ENCODE measurements at regions not wholly inside any gene's neighbourhood (a gene's known extent, or its start where the extent isn't known, plus 50 kb on each side); places are given as distances from the start of the nearest gene placed in this dataset.
"Not testable (repeated sequence)": the region's sequence is repeated elsewhere in the genome, so short reads cannot be mapped to it uniquely, and the experiment has no call there.

DNA sequence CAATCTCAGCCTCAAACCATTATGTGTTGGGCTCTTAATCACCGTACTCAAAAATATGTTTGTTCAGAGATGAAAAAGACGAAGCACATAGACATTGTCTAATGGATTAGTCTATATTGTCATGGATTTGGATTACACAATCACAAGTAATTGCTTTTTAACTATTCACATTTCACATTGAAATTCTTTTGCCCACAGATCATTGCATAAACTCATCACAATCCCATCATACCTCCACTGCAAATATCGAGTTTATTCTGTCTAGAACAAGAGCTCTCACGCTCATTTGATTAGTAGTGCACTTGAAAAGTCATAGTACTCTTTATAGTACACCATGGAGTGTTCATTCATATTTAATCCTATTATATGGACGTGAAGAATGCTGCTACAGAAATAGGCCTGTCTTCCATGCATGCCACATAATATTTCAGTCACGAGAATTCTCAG, 97.9 kb upstream of the SOX11 start:
- Histone ChIP-seq H3K4me1 (ENCODE audit: control insufficient read depth, insufficient read depth, low read length) (no peaks in the 10 kb centered on the region), H3K27ac (ENCODE audit: low read length) (no peak overlapping the region), H3K9me3 (ENCODE audit: control insufficient read depth in 2 of 2, low read length in 2 of 2) (no peaks in the 10 kb centered on the region), H3K27me3 (ENCODE audit: control insufficient read depth in 1 of 2, insufficient read depth in 2 of 2, low read length in 2 of 2) (peaks cover 0 to 2% of the 10 kb centered on the region in 2 donors), H3K9ac (ENCODE audit: low read length in 2 of 2) (no peak overlapping the region), H3K36me3 (ENCODE audit: control insufficient read depth in 2 of 2, insufficient read depth in 2 of 2, low read length in 2 of 2) (no peaks in the 10 kb centered on the region), H3K4me3 (ENCODE audit: low read length in 2 of 2) (no peak overlapping the region)

GRCh38 chr2:5596868-5597267, 95.3 kb upstream of the SOX11 start:
- H3K4me1 ChIP-seq (ENCODE audit: control insufficient read depth, insufficient read depth, low read length), result no peaks in the 10 kb centered on the region
- H3K4me3 ChIP-seq (ENCODE audit: low read length in 2 of 2), result no peak overlapping the region
- no peaks in the 10 kb centered on the region for H3K36me3 ChIP-seq (ENCODE audit: control insufficient read depth in 2 of 2, insufficient read depth in 2 of 2, low read length in 2 of 2)
- no peak overlapping the region for H3K9ac ChIP-seq (ENCODE audit: low read length in 2 of 2)
- H3K9me3 ChIP-seq (ENCODE audit: control insufficient read depth in 2 of 2, low read length in 2 of 2), result no peaks in the 10 kb centered on the region
- H3K27ac ChIP-seq (ENCODE audit: low read length), result no peak overlapping the region
- no peaks in the 10 kb centered on the region for H3K27me3 ChIP-seq (ENCODE audit: control insufficient read depth in 1 of 2, insufficient read depth in 2 of 2, low read length in 2 of 2)

GRCh38 chr2:5598156-5598555, 94.0 kb upstream of the SOX11 start:
- no peaks in the 10 kb centered on the region for H3K4me1 ChIP-seq (ENCODE audit: control insufficient read depth, insufficient read depth, low read length)
- H3K36me3 ChIP-seq (ENCODE audit: control insufficient read depth in 2 of 2, insufficient read depth in 2 of 2, low read length in 2 of 2), result no peaks in the 10 kb centered on the region
- H3K4me3 ChIP-seq (ENCODE audit: low read length in 2 of 2), result no peak overlapping the region
- H3K9ac ChIP-seq (ENCODE audit: low read length in 2 of 2), result no peak overlapping the region
- H3K27ac ChIP-seq (ENCODE audit: low read length), result no peak overlapping the region
- H3K27me3 ChIP-seq (ENCODE audit: control insufficient read depth in 1 of 2, insufficient read depth in 2 of 2, low read length in 2 of 2), result no peaks in the 10 kb centered on the region
- H3K9me3 ChIP-seq (ENCODE audit: control insufficient read depth in 2 of 2, low read length in 2 of 2), result peaks cover 0 to 8% of the 10 kb centered on the region in 2 donors

DNA sequence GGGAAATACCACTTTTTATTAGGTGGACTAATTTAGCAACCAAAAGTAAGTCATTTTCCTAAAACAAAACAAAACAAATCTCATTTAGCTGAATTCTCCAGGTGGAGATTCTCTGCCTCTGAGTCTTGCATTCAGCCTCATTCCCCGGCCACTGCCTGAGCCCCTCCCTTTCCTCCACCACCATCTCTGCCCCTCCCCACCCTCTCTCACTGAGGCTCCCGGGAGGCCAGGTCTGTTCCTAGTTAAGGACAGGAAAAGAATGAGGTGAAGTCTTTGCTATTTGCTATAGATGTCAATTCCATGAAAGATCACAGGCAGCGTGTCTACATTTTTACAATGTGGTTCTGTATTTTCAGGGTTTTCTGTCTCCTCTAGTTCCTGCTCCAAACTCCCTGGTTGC, 83.0 kb upstream of the SOX11 start:
- H3K9me3 ChIP-seq (ENCODE audit: control insufficient read depth in 2 of 2, low read length in 2 of 2), result peaks cover 3 to 5% of the 10 kb centered on the region in 2 donors

DNA sequence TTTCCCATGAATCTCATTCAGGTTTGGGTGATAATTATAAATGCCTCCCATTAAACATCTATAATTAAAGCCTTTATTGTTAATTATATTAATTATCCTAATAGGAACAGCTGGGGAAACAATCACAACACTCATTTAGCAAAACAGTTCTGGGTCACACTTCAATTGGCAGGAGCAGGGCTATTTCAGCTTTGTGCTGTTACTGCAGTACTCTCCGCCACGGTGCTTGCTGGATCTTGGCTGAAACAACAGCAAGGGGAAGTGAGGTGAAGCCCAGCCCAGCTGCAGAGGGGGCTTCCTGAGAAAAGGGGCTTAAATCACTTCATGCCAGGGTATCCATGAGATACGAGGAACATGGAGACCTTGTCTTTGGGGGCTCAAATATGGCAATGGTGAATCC, 79.5 kb upstream of the SOX11 start:
- Histone ChIP-seq H3K9ac (ENCODE audit: low read length in 2 of 2) (no peak overlapping the region), H3K36me3 (ENCODE audit: control insufficient read depth in 2 of 2, insufficient read depth in 2 of 2, low read length in 2 of 2) (no peaks in the 10 kb centered on the region), H3K4me3 (ENCODE audit: low read length in 2 of 2) (no peak overlapping the region), H3K27me3 (ENCODE audit: control insufficient read depth in 1 of 2, insufficient read depth in 2 of 2, low read length in 2 of 2) (no peaks in the 10 kb centered on the region), H3K9me3 (ENCODE audit: control insufficient read depth in 2 of 2, low read length in 2 of 2) (peaks cover 3 to 5% of the 10 kb centered on the region in 2 donors), H3K4me1 (ENCODE audit: control insufficient read depth, insufficient read depth, low read length) (no peaks in the 10 kb centered on the region), H3K27ac (ENCODE audit: low read length) (no peak overlapping the region)

More for the DNA sequence above, 83.0 kb upstream of the SOX11 start:
- Histone ChIP-seq H3K27me3 (ENCODE audit: control insufficient read depth in 1 of 2, insufficient read depth in 2 of 2, low read length in 2 of 2) (no peaks in the 10 kb centered on the region), H3K27ac (ENCODE audit: low read length) (no peak overlapping the region), H3K4me3 (ENCODE audit: low read length in 2 of 2) (no peak overlapping the region), H3K4me1 (ENCODE audit: control insufficient read depth, insufficient read depth, low read length) (no peaks in the 10 kb centered on the region), H3K36me3 (ENCODE audit: control insufficient read depth in 2 of 2, insufficient read depth in 2 of 2, low read length in 2 of 2) (no peaks in the 10 kb centered on the region), H3K9ac (ENCODE audit: low read length in 2 of 2) (no peak overlapping the region)

- H3K9me3 ChIP-seq (ENCODE audit: control insufficient read depth in 2 of 2, low read length in 2 of 2), result peaks cover 0 to 3% of the 10 kb centered on the region in 2 donors
- H3K27me3 ChIP-seq (ENCODE audit: control insufficient read depth in 1 of 2, insufficient read depth in 2 of 2, low read length in 2 of 2), result no peaks in the 10 kb centered on the region
- H3K4me3 ChIP-seq (ENCODE audit: low read length in 2 of 2), result no peak overlapping the region
- no peak overlapping the region for H3K27ac ChIP-seq (ENCODE audit: low read length)
- H3K9ac ChIP-seq (ENCODE audit: low read length in 2 of 2), result no peak overlapping the region
- no peaks in the 10 kb centered on the region for H3K36me3 ChIP-seq (ENCODE audit: control insufficient read depth in 2 of 2, insufficient read depth in 2 of 2, low read length in 2 of 2)
- H3K4me1 ChIP-seq (ENCODE audit: control insufficient read depth, insufficient read depth, low read length), result no peaks in the 10 kb centered on the region
Measured at GRCh38 chr2:5616019-5616418, 76.2 kb upstream of the SOX11 start.

DNA sequence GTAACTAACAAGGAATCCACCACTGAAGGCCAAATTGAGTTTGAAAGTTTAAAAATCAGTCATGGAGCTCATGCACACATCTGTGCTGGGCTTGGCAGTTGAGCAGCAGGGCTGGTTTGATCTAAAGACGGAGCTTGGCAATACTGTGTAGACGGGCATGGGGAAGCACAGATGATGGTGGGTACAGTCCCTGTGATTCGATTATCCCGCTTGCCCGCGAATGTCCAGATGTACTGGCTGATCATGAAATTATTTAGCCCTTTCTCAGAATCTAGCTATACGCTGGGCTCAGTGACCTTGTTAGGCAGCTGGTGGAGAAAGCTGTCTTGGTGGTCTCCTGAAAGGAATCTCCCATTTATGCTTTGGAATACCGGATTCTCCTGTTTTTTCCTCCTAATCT, 74.8 kb upstream of the SOX11 start:
- H3K27ac ChIP-seq (ENCODE audit: low read length), result no peak overlapping the region
- no peaks in the 10 kb centered on the region for H3K27me3 ChIP-seq (ENCODE audit: control insufficient read depth in 1 of 2, insufficient read depth in 2 of 2, low read length in 2 of 2)
- H3K9ac ChIP-seq (ENCODE audit: low read length in 2 of 2), result no peak overlapping the region
- H3K9me3 ChIP-seq (ENCODE audit: control insufficient read depth in 2 of 2, low read length in 2 of 2), result no peaks in the 10 kb centered on the region
- H3K4me3 ChIP-seq (ENCODE audit: low read length in 2 of 2), result no peak overlapping the region
- H3K36me3 ChIP-seq (ENCODE audit: control insufficient read depth in 2 of 2, insufficient read depth in 2 of 2, low read length in 2 of 2), result no peaks in the 10 kb centered on the region
- no peaks in the 10 kb centered on the region for H3K4me1 ChIP-seq (ENCODE audit: control insufficient read depth, insufficient read depth, low read length)

GRCh38 chr2:5617796-5618195, 74.4 kb upstream of the SOX11 start:
- H3K4me3 ChIP-seq (ENCODE audit: low read length in 2 of 2), result no peak overlapping the region
- no peaks in the 10 kb centered on the region for H3K4me1 ChIP-seq (ENCODE audit: control insufficient read depth, insufficient read depth, low read length)
- no peak overlapping the region for H3K27ac ChIP-seq (ENCODE audit: low read length)
- H3K36me3 ChIP-seq (ENCODE audit: control insufficient read depth in 2 of 2, insufficient read depth in 2 of 2, low read length in 2 of 2), result no peaks in the 10 kb centered on the region
- no peak overlapping the region for H3K9ac ChIP-seq (ENCODE audit: low read length in 2 of 2)
- H3K9me3 ChIP-seq (ENCODE audit: control insufficient read depth in 2 of 2, low read length in 2 of 2), result no peaks in the 10 kb centered on the region
- H3K27me3 ChIP-seq (ENCODE audit: control insufficient read depth in 1 of 2, insufficient read depth in 2 of 2, low read length in 2 of 2), result no peaks in the 10 kb centered on the region

DNA sequence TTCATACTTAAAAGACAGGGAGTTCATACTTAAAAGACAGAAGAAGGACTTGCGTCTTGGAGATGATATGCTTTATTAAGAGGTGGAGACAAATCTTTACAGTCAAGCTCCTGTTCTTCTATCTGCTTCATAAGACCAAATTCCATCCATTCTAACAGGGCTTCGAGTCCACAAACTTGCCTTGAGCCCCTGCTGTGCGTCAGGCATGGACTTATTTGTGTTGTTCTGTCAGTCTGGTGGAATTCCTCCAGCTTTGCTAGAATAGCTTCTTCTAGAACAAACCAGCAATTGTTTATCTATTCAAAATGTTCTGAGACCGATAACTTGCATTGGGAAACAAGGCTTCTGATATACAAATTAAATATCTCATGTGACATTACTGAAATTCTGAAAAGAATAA, 73.9 kb upstream of the SOX11 start:
- Histone ChIP-seq H3K27me3 (ENCODE audit: control insufficient read depth in 1 of 2, insufficient read depth in 2 of 2, low read length in 2 of 2) (no peaks in the 10 kb centered on the region), H3K4me1 (ENCODE audit: control insufficient read depth, insufficient read depth, low read length) (no peaks in the 10 kb centered on the region), H3K9me3 (ENCODE audit: control insufficient read depth in 2 of 2, low read length in 2 of 2) (no peaks in the 10 kb centered on the region), H3K4me3 (ENCODE audit: low read length in 2 of 2) (no peak overlapping the region), H3K27ac (ENCODE audit: low read length) (no peak overlapping the region), H3K9ac (ENCODE audit: low read length in 2 of 2) (no peak overlapping the region), H3K36me3 (ENCODE audit: control insufficient read depth in 2 of 2, insufficient read depth in 2 of 2, low read length in 2 of 2) (no peaks in the 10 kb centered on the region)

GRCh38 chr2:5625556-5626065, 66.6 kb upstream of the SOX11 start:
- H3K4me1 ChIP-seq (ENCODE audit: control insufficient read depth, insufficient read depth, low read length); H3K27ac ChIP-seq (ENCODE audit: low read length); H3K9me3 ChIP-seq (ENCODE audit: control insufficient read depth in 2 of 2, low read length in 2 of 2); H3K9ac ChIP-seq (ENCODE audit: low read length in 2 of 2); H3K36me3 ChIP-seq (ENCODE audit: control insufficient read depth in 2 of 2, insufficient read depth in 2 of 2, low read length in 2 of 2); H3K27me3 ChIP-seq (ENCODE audit: control insufficient read depth in 1 of 2, insufficient read depth in 2 of 2, low read length in 2 of 2); H3K4me3 ChIP-seq (ENCODE audit: low read length in 2 of 2): not testable (repeated sequence)

DNA sequence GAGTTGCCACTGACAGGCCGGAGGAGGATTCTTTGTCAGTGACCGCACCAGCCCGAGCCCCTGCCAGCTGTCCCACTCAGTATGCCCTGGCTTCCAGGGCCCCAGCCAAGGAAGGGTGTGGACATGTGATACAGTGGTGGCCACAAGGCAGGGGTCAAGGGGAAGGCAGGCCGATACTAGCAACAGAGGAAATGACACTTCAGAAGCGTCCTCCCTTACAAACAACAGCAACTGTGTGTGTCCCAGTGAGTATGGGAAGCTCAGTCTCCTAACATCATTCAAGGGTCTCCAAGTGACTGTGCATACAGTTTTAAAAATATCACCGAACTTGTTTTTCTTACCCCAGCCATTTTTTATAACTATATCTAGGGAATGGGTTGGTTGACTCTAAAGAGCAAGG, 63.7 kb upstream of the SOX11 start:
- not testable (repeated sequence) for H3K4me1 ChIP-seq (ENCODE audit: control insufficient read depth, insufficient read depth, low read length); H3K4me3 ChIP-seq (ENCODE audit: low read length in 2 of 2); H3K27me3 ChIP-seq (ENCODE audit: control insufficient read depth in 1 of 2, insufficient read depth in 2 of 2, low read length in 2 of 2); H3K27ac ChIP-seq (ENCODE audit: low read length); H3K36me3 ChIP-seq (ENCODE audit: control insufficient read depth in 2 of 2, insufficient read depth in 2 of 2, low read length in 2 of 2); H3K9ac ChIP-seq (ENCODE audit: low read length in 2 of 2); H3K9me3 ChIP-seq (ENCODE audit: control insufficient read depth in 2 of 2, low read length in 2 of 2)
